ENCODE measurements at regions not wholly inside any gene's neighbourhood (a gene's known extent, or its start where the extent isn't known, plus 50 kb on each side); places are given as distances from the start of the nearest gene placed in this dataset.

- TF ChIP-seq CTCF (conservative IDR thresholded peaks at IDR 0.05) (no peak), EZH2 (IDR thresholded peaks at IDR 0.05; ENCODE audit: low read depth) (no peak)
Measured at GRCh38 chr4:17322514-17322913, 189.4 kb downstream of the QDPR start.
